Epithelial cell of prostate (primary cell): ENCODE measurements at regions not wholly inside any gene's neighbourhood (a gene's known extent, or its start where the extent isn't known, plus 50 kb on each side); places are given as distances from the start of the nearest gene placed in this dataset.

Experiments used
- DNase-seq: peaks from one replicate; pipeline ENCODE4 v3.0.0-alpha.2; 2011; ENCODE audit warnings: low read depth, low spot score
- H3K27ac ChIP-seq: fragments of 450-650 bp; 2 replicates; pipeline ENCODE4 v1.5.1; 2017; ENCODE audit warnings: mild to moderate bottlenecking

- no peak overlapping the region for H3K27ac ChIP-seq
- DNase-seq: no peak
Measured at GRCh38 chr10:64508029-64508661, 986.9 kb downstream of the REEP3 start.

DNA sequence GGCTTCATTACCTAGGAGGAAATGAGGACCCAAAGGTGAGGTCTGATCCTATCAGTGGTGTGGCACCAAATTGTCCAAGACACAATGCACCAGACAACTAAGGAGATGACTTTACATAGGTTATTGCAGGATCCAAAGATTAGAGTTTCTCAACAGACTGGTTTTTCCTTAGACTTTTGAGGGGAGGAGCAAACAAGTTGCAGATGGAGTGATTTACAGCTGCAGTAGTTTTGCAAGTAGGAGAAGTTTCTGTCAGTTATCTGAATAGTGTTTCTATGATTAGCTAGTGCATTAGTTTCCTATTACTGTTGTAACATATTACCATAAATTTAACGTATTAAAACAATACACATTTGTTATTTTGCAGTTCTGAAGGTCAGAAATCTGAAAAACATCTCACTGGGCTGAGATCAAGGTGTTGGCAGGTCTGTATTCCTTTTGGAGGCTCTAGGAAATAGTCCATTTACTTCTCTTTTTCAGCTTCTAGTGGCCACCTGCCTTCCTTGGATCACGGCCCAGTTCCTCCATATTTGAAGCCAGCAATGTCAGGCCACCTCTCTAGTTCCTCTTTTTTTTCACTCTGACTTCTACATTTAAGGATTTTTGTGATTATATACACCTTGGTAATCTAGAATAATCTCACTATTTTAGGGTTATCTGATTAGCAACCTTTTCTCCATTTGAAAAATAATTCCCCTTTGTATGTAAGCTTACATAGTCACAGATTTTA, 994.9 kb downstream of the REEP3 start:
- no peak for DNase-seq
- no peak overlapping the region for H3K27ac ChIP-seq

- H3K27ac ChIP-seq: no peak overlapping the region
- DNase-seq: no peak
Measured at GRCh38 chr10:64518456-64518855, 997.3 kb downstream of the REEP3 start.

DNA sequence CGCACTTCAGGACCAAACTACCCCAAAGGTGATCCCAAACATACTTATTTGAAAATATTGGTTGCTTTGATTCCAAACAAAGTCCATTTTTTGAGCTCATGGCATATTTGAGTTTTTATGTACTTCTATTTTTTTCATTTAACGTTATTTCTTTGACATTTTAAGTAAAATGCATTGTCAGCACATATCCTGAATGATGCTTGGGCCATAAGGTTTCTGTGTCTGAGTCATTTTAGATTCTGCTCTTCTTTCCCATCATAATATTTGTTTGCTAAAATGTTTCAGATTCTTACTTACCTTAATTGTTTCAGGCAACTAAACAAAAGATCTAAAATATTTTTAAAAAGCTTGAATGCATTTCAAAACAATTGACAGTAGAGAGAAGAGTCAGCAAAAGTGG, 998.2 kb downstream of the REEP3 start:
- no peak for DNase-seq
- no peak overlapping the region for H3K27ac ChIP-seq

DNA sequence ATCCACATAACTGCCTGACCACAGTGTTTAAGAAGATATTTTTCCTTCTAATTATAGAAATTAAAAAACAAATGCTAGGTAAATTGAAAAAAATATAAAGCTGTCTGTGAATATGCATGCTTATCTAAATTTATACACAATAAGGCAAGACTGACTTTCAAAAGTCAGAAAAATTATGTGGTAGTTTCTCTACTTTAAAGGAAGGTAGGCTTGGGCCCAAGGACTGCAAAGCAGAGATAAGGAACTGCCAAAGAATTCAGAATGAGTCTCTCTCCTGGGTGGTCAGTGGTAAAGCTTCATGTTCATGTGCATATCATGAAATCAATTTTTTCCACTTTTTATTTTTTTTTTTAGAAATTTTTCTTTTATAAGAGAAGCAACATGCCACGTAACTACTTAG, 998.6 kb downstream of the REEP3 start:
- no peak overlapping the region for H3K27ac ChIP-seq
- no peak for DNase-seq

DNA sequence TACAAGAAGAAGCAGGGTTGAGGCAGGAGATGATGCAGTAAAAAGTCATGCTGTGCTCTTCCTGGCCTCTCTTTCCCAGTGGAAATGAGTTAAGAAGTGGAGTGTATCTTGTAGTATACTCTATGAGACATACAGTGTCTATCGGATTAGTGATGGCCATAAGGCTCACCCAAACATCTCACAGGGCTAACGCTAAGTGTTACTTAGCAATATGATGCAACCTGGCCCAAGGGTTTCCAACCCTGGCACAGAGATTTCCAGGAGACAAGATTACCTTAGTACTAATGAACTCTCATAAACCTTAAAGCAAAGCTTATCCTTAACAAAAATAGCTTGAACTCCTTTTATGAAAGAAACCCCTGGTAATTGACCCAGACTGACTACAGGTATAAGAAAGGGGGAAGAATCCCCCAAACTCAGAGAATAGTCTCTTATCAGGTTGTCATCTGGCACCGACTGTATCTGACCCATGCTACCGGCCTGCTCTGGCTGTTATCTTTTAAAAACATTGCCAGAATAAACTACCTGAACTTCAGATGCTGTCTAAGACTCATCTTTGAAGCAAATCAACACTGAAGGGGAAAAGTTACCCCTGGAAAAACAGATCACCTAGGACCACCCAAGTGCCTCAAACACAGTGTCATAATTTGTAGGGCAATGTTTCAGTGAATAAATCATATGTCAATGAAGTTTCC, 1002.0 kb downstream of the REEP3 start:
- no peak overlapping the region for H3K27ac ChIP-seq
- no peak for DNase-seq

DNA sequence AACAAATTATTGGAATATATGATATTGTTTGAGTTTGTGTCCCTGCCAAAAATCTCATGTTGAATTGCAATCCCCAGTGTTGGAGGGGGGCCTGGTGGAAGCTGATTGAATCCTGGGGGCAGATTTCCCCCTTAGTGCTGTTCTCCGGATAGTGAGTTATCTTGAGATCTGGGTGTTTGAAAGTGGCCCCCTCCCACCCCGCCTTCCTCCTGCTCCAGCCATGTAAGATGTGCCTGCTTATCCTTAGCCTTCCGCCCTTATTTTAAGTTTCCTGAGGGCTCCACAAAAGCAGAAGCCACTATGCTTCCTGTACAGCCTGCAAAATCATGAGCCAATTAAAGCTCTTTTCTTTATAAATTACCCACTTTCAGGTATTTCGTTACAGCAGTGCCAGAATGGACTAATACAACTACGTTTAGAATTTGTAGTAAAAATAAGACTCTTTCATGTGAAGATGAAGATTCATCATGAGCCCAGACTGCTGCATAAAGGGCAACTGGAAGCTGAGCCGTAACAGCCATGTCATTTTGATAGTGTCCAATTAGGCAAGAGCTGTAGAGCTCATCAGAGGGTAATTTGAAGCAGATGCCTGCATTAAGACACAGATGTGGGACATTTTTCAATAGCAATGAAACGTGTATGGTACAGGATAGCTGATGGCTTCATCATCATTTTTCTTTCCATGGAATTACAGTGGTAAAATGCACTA, 1007.2 kb downstream of the REEP3 start:
- H3K27ac ChIP-seq: no peak overlapping the region
- DNase-seq: no peak

DNA sequence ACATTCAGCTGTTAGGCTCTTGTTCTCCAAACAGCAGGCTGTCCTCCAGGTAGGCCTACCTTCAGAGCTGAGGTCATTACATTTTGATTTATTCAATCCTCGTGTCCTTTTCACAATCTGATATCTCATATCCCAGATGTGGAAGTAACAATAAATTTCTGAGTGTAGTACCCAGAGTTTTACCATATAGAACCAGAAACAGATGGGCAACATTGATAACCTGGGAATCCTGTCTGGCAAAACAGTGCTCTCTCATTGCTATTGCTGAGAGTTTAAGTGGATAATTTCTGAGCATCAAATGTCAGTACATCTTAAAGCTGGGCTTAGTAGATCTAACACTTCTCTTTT, 1007.8 kb downstream of the REEP3 start:
- no peak for DNase-seq
- H3K27ac ChIP-seq: no peak overlapping the region

DNA sequence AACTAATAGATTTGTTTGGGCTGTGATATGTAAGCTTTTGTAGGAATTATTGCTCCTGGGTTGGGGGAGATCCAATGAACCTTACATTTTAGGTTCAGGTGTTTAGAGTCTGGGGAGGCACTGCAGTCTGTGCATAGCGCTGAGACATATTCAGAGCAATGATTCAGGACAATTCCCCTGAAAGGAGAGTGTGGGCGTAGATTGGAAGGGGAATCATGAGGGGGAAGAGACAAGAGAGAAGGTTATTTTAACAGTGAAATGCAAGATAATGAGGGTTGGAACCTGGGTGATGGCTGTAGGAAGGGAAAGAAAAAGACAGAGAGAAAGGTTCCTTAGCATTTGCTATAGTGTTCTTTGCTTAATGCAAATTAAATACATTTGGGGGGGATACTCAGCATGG, 1013.4 kb downstream of the REEP3 start:
- DNase-seq: no peak
- no peak overlapping the region for H3K27ac ChIP-seq

DNA sequence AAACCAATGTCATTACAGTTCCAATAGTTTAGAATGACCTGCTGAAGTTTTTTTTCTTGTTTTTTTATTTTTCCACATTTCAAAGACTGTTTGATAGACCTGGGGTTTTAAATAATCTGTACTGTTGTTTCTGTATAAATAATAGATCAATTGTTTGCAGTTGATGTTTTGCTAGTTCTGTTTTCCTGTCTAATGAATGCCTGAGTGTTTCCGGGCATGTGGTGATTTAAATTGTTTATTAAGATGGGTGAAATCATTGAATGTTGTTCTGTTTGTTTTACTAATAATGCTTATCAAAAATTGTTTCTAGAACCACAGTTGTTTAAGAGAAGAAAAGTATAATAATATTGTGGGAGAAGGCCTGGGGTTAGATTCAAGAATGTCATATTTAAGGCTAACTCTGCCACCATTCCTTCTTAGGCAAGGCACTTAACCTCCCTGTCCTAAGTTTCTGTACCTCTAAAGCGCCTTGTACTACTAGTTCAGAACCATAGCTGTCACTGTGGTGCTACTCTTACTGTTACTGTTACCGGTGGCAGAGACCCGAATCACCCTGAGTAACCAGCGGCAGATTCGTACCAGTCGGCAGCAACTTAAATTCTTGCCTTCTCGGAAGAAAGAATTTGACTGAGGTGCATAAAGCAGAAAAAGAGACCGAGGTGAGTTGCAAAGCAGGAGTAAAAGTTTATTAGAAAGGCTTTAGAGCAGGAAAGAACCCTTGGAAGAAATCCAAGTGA, 1014.1 kb downstream of the REEP3 start:
- no peak for DNase-seq
- no peak overlapping the region for H3K27ac ChIP-seq

DNA sequence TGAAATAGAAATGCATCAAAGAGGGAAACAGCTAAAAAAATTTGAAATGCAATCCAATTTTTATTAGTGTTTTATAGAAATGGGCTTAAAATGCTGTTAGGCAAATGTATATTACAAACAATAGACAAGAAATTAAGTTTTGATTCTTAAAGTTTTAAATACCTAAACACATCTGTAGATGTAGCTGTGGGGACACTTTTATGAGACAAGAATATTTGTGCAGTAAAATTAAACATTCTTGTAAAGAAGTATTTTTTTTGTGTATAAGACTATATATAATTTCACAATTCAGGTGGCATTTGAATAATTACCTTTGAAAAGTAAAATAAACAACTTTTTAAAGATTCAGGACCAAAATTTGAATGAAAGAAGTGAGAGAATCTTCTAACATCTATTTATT, 1015.9 kb downstream of the REEP3 start:
- H3K27ac ChIP-seq: no peak overlapping the region
- DNase-seq: no peak

- no peak for DNase-seq
- H3K27ac ChIP-seq: no peak overlapping the region
Measured at GRCh38 chr10:64537928-64538327, 1016.7 kb downstream of the REEP3 start.

- DNase-seq: no peak
- H3K27ac ChIP-seq: no peak overlapping the region
Measured at GRCh38 chr10:64546073-64546472, 1024.9 kb downstream of the REEP3 start.

- H3K27ac ChIP-seq: no peak overlapping the region
- no peak for DNase-seq
Measured at GRCh38 chr10:64547168-64547567, 1026.0 kb downstream of the REEP3 start.

GRCh38 chr10:64555666-64556065, 1034.5 kb downstream of the REEP3 start:
- no peak overlapping the region for H3K27ac ChIP-seq
- DNase-seq: no peak

- no peak for DNase-seq
Measured at GRCh38 chr10:64558094-64558835, 1037.1 kb downstream of the REEP3 start.

DNA sequence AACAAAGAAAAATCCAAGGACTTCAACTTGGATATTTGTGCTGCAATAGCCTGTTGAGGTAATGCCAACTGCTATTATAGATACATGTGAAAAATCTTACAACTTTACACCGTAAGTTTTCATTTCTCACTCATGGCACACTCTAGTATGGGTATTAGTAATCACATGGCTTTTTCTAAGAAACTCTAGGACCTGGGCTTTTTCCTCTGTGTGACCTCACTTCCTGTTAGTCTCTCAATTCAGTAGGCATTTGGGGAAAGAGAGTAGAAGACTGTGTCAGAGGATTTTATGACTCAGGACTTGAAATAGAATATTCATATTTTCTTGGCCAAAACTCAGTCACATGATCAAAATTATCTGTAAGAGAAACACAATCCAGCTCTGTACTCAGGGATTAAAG, 1049.9 kb downstream of the REEP3 start:
- no peak overlapping the region for H3K27ac ChIP-seq
- DNase-seq: no peak

More at GRCh38 chr10:64558094-64558835, 1037.1 kb downstream of the REEP3 start:
- H3K27ac ChIP-seq: no peak overlapping the region

DNA sequence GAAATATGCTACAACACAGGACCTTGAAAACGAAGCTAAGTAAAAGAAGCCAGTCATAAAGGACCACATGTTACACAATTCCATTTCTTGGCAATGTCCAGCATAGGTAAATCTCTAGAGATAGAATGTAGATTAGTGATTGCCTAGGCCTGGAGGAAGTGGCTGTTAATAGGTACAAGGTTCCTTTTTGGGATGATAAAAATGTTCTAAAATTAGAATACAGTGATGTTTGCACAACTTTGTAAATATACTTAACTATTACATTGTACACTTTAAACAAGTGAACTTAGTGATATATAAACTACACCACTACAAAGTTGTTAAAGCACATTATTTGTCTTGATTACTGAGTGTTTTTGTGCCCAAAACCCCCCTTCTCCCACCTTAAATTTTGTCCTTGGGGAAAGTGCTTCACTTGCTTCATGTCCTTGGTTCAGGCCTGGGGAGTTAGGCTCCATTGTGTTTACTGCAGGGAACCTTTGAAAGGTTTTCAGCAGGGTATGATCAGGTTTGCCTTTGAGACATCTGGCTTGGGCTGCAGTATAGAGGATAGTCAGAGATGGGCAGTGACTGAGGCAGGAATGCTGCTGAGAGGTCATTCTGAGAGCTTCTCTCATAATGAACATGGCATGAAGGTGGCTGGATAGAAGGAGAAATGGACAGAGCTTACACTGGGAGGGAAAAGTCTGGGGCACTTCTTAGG, 1052.6 kb downstream of the REEP3 start:
- H3K27ac ChIP-seq: no peak overlapping the region
- DNase-seq: no peak

- no peak overlapping the region for H3K27ac ChIP-seq
- DNase-seq: no peak
Measured at GRCh38 chr10:64574371-64574770, 1053.2 kb downstream of the REEP3 start.
